SU-DHL-6 (cell line): ENCODE measurements at regions not wholly inside any gene's neighbourhood (a gene's known extent, or its start where the extent isn't known, plus 50 kb on each side); places are given as distances from the start of the nearest gene placed in this dataset.

ENCODE experiments used
- CTCF ChIP-seq: fragments of 200-600 bp; sonication (generic); IDR thresholded peaks from one replicate; pipeline ENCODE4 v1.5.1; 2017; ENCODE audit warnings: antibody characterized with exemption, mild to moderate bottlenecking, low read length, moderate library complexity; ENCODE audit not compliant: insufficient read depth, poor library complexity, severe bottlenecking
- EZH2phosphoT487 ChIP-seq: fragments of 200-600 bp; sonication (generic), shearing (Covaris generic); conservative IDR thresholded peaks from 2 replicates; pipeline ENCODE4 v1.6.1; 2018; ENCODE audit warnings: mild to moderate bottlenecking, antibody characterized with exemption, low read length, moderate library complexity, mixed read lengths

DNA sequence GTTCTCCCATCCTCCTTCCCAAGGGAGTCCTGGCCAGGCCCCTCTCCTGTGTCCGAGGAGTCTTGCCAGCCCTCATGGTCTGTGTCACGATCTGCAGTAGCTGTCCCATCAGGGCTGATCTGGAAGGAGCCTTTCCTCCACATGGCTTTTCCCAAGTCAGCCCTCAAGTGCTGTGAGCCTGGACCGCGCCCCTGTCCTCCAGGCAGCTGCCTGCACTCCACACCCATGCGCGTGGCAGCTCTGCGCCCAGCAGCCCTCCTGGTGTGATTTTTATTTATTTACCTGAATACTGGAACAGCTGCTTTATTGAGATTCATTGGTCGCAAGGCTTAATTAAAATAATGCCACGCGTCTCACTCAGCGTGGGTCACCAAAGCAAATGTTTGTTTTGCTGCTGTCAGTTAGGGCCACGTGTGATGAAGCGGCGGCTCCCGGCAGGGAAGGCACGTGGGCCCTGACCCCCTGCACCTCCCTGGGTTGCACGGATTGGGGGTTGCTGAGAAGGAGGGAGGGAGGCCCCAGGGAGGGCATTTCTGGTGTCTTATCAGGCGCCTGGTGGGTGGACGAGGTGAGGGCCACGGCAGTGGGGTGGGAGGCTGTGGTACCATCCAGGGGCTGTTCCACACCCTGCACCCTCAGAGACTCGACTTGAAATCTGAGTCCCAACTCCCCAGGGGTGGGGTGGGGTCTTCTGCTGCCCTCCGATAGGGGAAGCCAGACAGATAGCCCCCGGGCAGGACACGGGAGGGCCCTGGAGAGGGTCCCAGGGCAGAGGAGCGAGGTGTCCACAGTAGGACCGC is 206.3 kb upstream of the C14orf180 start:
- no peak for TF ChIP-seq CTCF
- no peak for TF ChIP-seq EZH2phosphoT487
